ENCODE measurements at regions not wholly inside any gene's neighbourhood (a gene's known extent, or its start where the extent isn't known, plus 50 kb on each side); places are given as distances from the start of the nearest gene placed in this dataset.

- Histone ChIP-seq H3K9me3 (ENCODE audit: insufficient read depth, low read depth, low read length) (peaks cover 22% of the 10 kb centered on the region), H3K4me3 (ENCODE audit: insufficient read depth, low read depth, low read length) (no peak overlapping the region), H3K79me2 (ENCODE audit: insufficient read depth, low read length) (no peaks in the 10 kb centered on the region), H3K4me2 (ENCODE audit: low read length) (no peak overlapping the region), H3K4me1 (ENCODE audit: insufficient read depth, low read length) (no peaks in the 10 kb centered on the region), H3K27ac (ENCODE audit: low read depth, low read length) (no peak overlapping the region), H3K9ac (ENCODE audit: low read length) (no peak overlapping the region), H3K27me3 (ENCODE audit: insufficient read depth, low read length) (no peaks in the 10 kb centered on the region), H3K36me3 (ENCODE audit: insufficient read depth, low read length) (no peaks in the 10 kb centered on the region), H4K20me1 (ENCODE audit: insufficient read depth, low read length) (no peaks in the 10 kb centered on the region), H2AFZ (ENCODE audit: low read depth, low read length) (no peak overlapping the region)
- no peak for DNase-seq (ENCODE audit: low read depth)
- Mint-ChIP-seq H3K36me3 (ENCODE audit: low read depth, unreplicated experiment) (no peaks in the 10 kb centered on the region), H3K27ac (ENCODE audit: unreplicated experiment) (no peak overlapping the region), H3K9me3 (ENCODE audit: unreplicated experiment) (peaks cover 9% of the 10 kb centered on the region), H3K4me3 (ENCODE audit: unreplicated experiment) (no peak overlapping the region), H3K27me3 (ENCODE audit: low read depth, unreplicated experiment) (no peaks in the 10 kb centered on the region), H3K4me1 (ENCODE audit: low read depth, unreplicated experiment) (no peaks in the 10 kb centered on the region)
- TF ChIP-seq CTCF (IDR thresholded peaks at IDR 0.05; ENCODE audit: insufficient read depth, low read depth, low read length) (no peak), EZH2 (IDR thresholded peaks at IDR 0.05; ENCODE audit: insufficient read depth, low read length) (no peak)
- FAIRE-seq: no peak
Measured at GRCh38 chr7:57198801-57199200, 66.6 kb upstream of the ZNF479 start.

GRCh38 chr7:57199252-57199651 is 67.0 kb upstream of the ZNF479 start:
- H3K27me3 ChIP-seq (ENCODE audit: insufficient read depth, low read length): no peaks in the 10 kb centered on the region
- H3K4me2 ChIP-seq (ENCODE audit: low read length): no peak overlapping the region
- H2AFZ ChIP-seq (ENCODE audit: low read depth, low read length): no peak overlapping the region
- no peak for FAIRE-seq
- Mint-ChIP-seq H3K27me3 (ENCODE audit: low read depth, unreplicated experiment) (no peaks in the 10 kb centered on the region), H3K4me3 (ENCODE audit: unreplicated experiment) (no peak overlapping the region), H3K9me3 (ENCODE audit: unreplicated experiment) (peaks cover 9% of the 10 kb centered on the region), H3K4me1 (ENCODE audit: low read depth, unreplicated experiment) (no peaks in the 10 kb centered on the region), H3K36me3 (ENCODE audit: low read depth, unreplicated experiment) (no peaks in the 10 kb centered on the region), H3K27ac (ENCODE audit: unreplicated experiment) (no peak overlapping the region)
- no peaks in the 10 kb centered on the region for H3K79me2 ChIP-seq (ENCODE audit: insufficient read depth, low read length)
- no peaks in the 10 kb centered on the region for H3K4me1 ChIP-seq (ENCODE audit: insufficient read depth, low read length)
- no peak for DNase-seq (ENCODE audit: low read depth)
- no peak for TF ChIP-seq CTCF (IDR thresholded peaks at IDR 0.05; ENCODE audit: insufficient read depth, low read depth, low read length)
- TF ChIP-seq EZH2 (IDR thresholded peaks at IDR 0.05; ENCODE audit: insufficient read depth, low read length): no peak
- H3K9ac ChIP-seq (ENCODE audit: low read length): no peak overlapping the region
- no peak overlapping the region for H3K4me3 ChIP-seq (ENCODE audit: insufficient read depth, low read depth, low read length)
- H4K20me1 ChIP-seq (ENCODE audit: insufficient read depth, low read length): no peaks in the 10 kb centered on the region
- peaks cover 22% of the 10 kb centered on the region for H3K9me3 ChIP-seq (ENCODE audit: insufficient read depth, low read depth, low read length)
- no peak overlapping the region for H3K27ac ChIP-seq (ENCODE audit: low read depth, low read length)
- no peaks in the 10 kb centered on the region for H3K36me3 ChIP-seq (ENCODE audit: insufficient read depth, low read length)

GRCh38 chr7:57201021-57201894 is 69.0 kb upstream of the ZNF479 start:
- no peak for FAIRE-seq
- Histone ChIP-seq H3K4me1 (ENCODE audit: insufficient read depth, low read length) (no peaks in the 10 kb centered on the region), H3K9me3 (ENCODE audit: insufficient read depth, low read depth, low read length) (peaks cover 22% of the 10 kb centered on the region)

More at GRCh38 chr7:57201021-57201894, 69.0 kb upstream of the ZNF479 start:
- Histone ChIP-seq H3K79me2 (ENCODE audit: insufficient read depth, low read length) (no peaks in the 10 kb centered on the region), H3K27me3 (ENCODE audit: insufficient read depth, low read length) (no peaks in the 10 kb centered on the region), H4K20me1 (ENCODE audit: insufficient read depth, low read length) (no peaks in the 10 kb centered on the region), H3K4me2 (ENCODE audit: low read length) (no peak overlapping the region), H3K27ac (ENCODE audit: low read depth, low read length) (no peak overlapping the region), H3K4me3 (ENCODE audit: insufficient read depth, low read depth, low read length) (no peak overlapping the region), H2AFZ (ENCODE audit: low read depth, low read length) (no peak overlapping the region), H3K9ac (ENCODE audit: low read length) (no peak overlapping the region), H3K36me3 (ENCODE audit: insufficient read depth, low read length) (no peaks in the 10 kb centered on the region)
- no peaks in the 10 kb centered on the region for H3K27me3 Mint-ChIP-seq (ENCODE audit: low read depth, unreplicated experiment)
- no peak overlapping the region for H3K27ac Mint-ChIP-seq (ENCODE audit: unreplicated experiment)
- H3K4me3 Mint-ChIP-seq (ENCODE audit: unreplicated experiment): no peak overlapping the region
- H3K4me1 Mint-ChIP-seq (ENCODE audit: low read depth, unreplicated experiment): no peaks in the 10 kb centered on the region
- peaks cover 17% of the 10 kb centered on the region for H3K9me3 Mint-ChIP-seq (ENCODE audit: unreplicated experiment)
- no peak for TF ChIP-seq CTCF (IDR thresholded peaks at IDR 0.05; ENCODE audit: insufficient read depth, low read depth, low read length)
- no peak for TF ChIP-seq EZH2 (IDR thresholded peaks at IDR 0.05; ENCODE audit: insufficient read depth, low read length)
- H3K36me3 Mint-ChIP-seq (ENCODE audit: low read depth, unreplicated experiment): no peaks in the 10 kb centered on the region
- no peak for DNase-seq (ENCODE audit: low read depth)
